B cell (primary cell): ENCODE measurements at regions not wholly inside any gene's neighbourhood (a gene's known extent, or its start where the extent isn't known, plus 50 kb on each side); places are given as distances from the start of the nearest gene placed in this dataset.

ENCODE experiments used
- EZH2 ChIP-seq: IDR thresholded peaks from 2 replicates; pipeline ENCODE4 v1.6.1; 2012; ENCODE audit warnings: borderline replicate concordance, low read depth, mild to moderate bottlenecking, moderate library complexity, low read length; ENCODE audit not compliant: insufficient read depth, poor library complexity, severe bottlenecking
- TF ChIP-seq, protein P1 (sequence below): fragments of 200-600 bp; IDR thresholded peaks from one replicate; pipeline ENCODE4 v1.8.0; 2022; ENCODE audit warnings: antibody characterized with exemption, mild to moderate bottlenecking

DNA sequence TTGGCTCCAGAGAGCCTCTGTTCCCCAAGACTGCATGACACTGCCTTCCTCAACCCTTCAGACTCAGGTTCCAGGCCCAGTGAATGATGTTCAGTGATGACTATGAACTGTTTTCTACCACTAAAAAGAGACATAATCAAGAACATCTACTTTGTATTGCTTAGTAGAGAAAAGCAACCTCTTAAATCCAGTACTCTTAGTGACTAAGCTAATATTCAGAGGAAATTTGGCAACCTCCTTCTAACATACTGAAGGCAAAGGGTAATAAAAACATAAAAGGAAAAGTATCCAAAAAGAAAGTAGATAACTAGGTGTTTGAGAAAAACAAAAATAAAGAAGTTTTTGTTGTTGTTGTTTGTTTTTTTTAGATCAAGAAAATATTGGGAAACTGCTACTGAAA, 153.3 kb upstream of the RUNX1 start:
- TF ChIP-seq, protein P1, sequence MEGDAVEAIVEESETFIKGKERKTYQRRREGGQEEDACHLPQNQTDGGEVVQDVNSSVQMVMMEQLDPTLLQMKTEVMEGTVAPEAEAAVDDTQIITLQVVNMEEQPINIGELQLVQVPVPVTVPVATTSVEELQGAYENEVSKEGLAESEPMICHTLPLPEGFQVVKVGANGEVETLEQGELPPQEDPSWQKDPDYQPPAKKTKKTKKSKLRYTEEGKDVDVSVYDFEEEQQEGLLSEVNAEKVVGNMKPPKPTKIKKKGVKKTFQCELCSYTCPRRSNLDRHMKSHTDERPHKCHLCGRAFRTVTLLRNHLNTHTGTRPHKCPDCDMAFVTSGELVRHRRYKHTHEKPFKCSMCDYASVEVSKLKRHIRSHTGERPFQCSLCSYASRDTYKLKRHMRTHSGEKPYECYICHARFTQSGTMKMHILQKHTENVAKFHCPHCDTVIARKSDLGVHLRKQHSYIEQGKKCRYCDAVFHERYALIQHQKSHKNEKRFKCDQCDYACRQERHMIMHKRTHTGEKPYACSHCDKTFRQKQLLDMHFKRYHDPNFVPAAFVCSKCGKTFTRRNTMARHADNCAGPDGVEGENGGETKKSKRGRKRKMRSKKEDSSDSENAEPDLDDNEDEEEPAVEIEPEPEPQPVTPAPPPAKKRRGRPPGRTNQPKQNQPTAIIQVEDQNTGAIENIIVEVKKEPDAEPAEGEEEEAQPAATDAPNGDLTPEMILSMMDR = no peak
- TF ChIP-seq EZH2 = no peak
